D721Med (cell line): ENCODE measurements at regions not wholly inside any gene's neighbourhood (a gene's known extent, or its start where the extent isn't known, plus 50 kb on each side); places are given as distances from the start of the nearest gene placed in this dataset.
"Not testable (repeated sequence)": the region's sequence is repeated elsewhere in the genome, so short reads cannot be mapped to it uniquely, and the experiment has no call there.

Experiments
- DNase-seq: peaks from one replicate; pipeline ENCODE4 v3.0.0; 2011; ENCODE audit warnings: low spot score; ENCODE audit not compliant: insufficient read length
- FAIRE-seq: peaks from 2 replicates; lab custom pipeline; 2011; peaks lifted over from hg19 to GRCh38; lab: Jason Lieb, UNC
- CTCF ChIP-seq: IDR thresholded peaks from 2 replicates; pipeline ENCODE4 v1.5.1; 2012; ENCODE audit warnings: mild to moderate bottlenecking, control low read depth; ENCODE audit not compliant: insufficient read depth; ENCODE audit errors: missing control alignments

GRCh38 chr10:61257956-61258496, 195.2 kb downstream of the TMEM26 start:
- TF ChIP-seq CTCF, result no peak
- no peak for FAIRE-seq

GRCh38 chr10:61257136-61257535, 196.0 kb downstream of the TMEM26 start:
- DNase-seq (no peak), FAIRE-seq (no peak)
- no peak for TF ChIP-seq CTCF

More at GRCh38 chr10:61257956-61258496, 195.2 kb downstream of the TMEM26 start:
- DNase-seq, result no peak

- not testable (repeated sequence) for FAIRE-seq, DNase-seq
These were observed 200.9 kb downstream of the TMEM26 start for GRCh38 chr10:61252326-61252725.

- FAIRE-seq (no peak), DNase-seq (no peak)
- no peak for TF ChIP-seq CTCF
These were observed 202.1 kb downstream of the TMEM26 start for GRCh38 chr10:61251089-61251488.

GRCh38 chr10:61250131-61250530, 203.1 kb downstream of the TMEM26 start:
- no peak for TF ChIP-seq CTCF
- no peak for FAIRE-seq
- no peak for DNase-seq

- no peak for TF ChIP-seq CTCF
- FAIRE-seq, result no peak
- no peak for DNase-seq
These were observed 205.2 kb downstream of the TMEM26 start for GRCh38 chr10:61248013-61248412.

- FAIRE-seq (no peak), DNase-seq (no peak)
- TF ChIP-seq CTCF, result no peak
These were observed 208.9 kb downstream of the TMEM26 start for GRCh38 chr10:61244261-61244775.
